Right hindlimb (tissue), 1 donor: ENCODE measurements at regions not wholly inside any gene's neighbourhood (a gene's known extent, or its start where the extent isn't known, plus 50 kb on each side); places are given as distances from the start of the nearest gene placed in this dataset.

Experiments used
- DNase-seq: peaks from one replicate; pipeline ENCODE4 v3.0.0-alpha.2; 2018

- DNase-seq: peak; percentile 30
Observed at GRCh38 chr17:13297183-13297582, 279.4 kb upstream of the ELAC2 start.

GRCh38 chr17:13293421-13293820 is 275.6 kb upstream of the ELAC2 start:
- DNase-seq: no peak

GRCh38 chr17:13292291-13292690 is 274.5 kb upstream of the ELAC2 start:
- peak; percentile 51 for DNase-seq

- no peak for DNase-seq
Observed at GRCh38 chr17:13288248-13288647, 270.4 kb upstream of the ELAC2 start.

- no peak for DNase-seq
Observed at GRCh38 chr17:13287226-13287625, 269.4 kb upstream of the ELAC2 start.

GRCh38 chr17:13283606-13284005 is 265.8 kb upstream of the ELAC2 start:
- no peak for DNase-seq

- no peak for DNase-seq
Observed at GRCh38 chr17:13281626-13282025, 263.8 kb upstream of the ELAC2 start.

- DNase-seq: peak; percentile 26
Observed at GRCh38 chr17:13273806-13274205, 256.0 kb upstream of the ELAC2 start.

- DNase-seq: no peak
Observed at GRCh38 chr17:13272296-13272695, 254.5 kb upstream of the ELAC2 start.

GRCh38 chr17:13268791-13269595 is 251.2 kb upstream of the ELAC2 start:
- DNase-seq: no peak

- DNase-seq: no peak
Observed at GRCh38 chr17:13266606-13267005, 248.8 kb upstream of the ELAC2 start.

- no peak for DNase-seq
Observed at GRCh38 chr17:13265311-13265710, 247.5 kb upstream of the ELAC2 start.

- DNase-seq: no peak
Observed at GRCh38 chr17:13263746-13264145, 245.9 kb upstream of the ELAC2 start.

- no peak for DNase-seq
Observed at GRCh38 chr17:13256545-13256944, 238.7 kb upstream of the ELAC2 start.

GRCh38 chr17:13253733-13254410 is 236.0 kb upstream of the ELAC2 start:
- DNase-seq: no peak

GRCh38 chr17:13244513-13244912 is 226.7 kb upstream of the ELAC2 start:
- DNase-seq: peak; percentile 80

GRCh38 chr17:13243585-13243984 is 225.8 kb upstream of the ELAC2 start:
- DNase-seq: no peak

- DNase-seq: peak; percentile 25
Observed at GRCh38 chr17:13240851-13241250, 223.0 kb upstream of the ELAC2 start.

- no peak for DNase-seq
Observed at GRCh38 chr17:13230350-13231264, 212.8 kb upstream of the ELAC2 start.

- DNase-seq: no peak
Observed at GRCh38 chr17:13228225-13228624, 210.4 kb upstream of the ELAC2 start.

- DNase-seq: peak; percentile 26
Observed at GRCh38 chr17:13222975-13223374, 205.1 kb upstream of the ELAC2 start.

- DNase-seq: no peak
Observed at GRCh38 chr17:13212860-13213259, 195.0 kb upstream of the ELAC2 start.

GRCh38 chr17:13209081-13209480 is 191.3 kb upstream of the ELAC2 start:
- DNase-seq: no peak
